GM18867 (cell line): ENCODE measurements at regions not wholly inside any gene's neighbourhood (a gene's known extent, or its start where the extent isn't known, plus 50 kb on each side); places are given as distances from the start of the nearest gene placed in this dataset.

Experiments
- ATAC-seq: cut with Tn5 transposase; IDR thresholded peaks from one replicate; pipeline ENCODE4 v1.9.1; 2021; ENCODE audit warnings: mild to moderate bottlenecking, moderate library complexity; ENCODE audit not compliant: unreplicated experiment

GRCh38 chr15:61541516-61541915 lies 312.4 kb upstream of the RORA start:
- ATAC-seq: no peak

GRCh38 chr15:61537337-61537736 lies 308.2 kb upstream of the RORA start:
- no peak for ATAC-seq

GRCh38 chr15:61534986-61535385 lies 305.9 kb upstream of the RORA start:
- ATAC-seq: no peak

- ATAC-seq: no peak
Measured at GRCh38 chr15:61530769-61531168, 301.7 kb upstream of the RORA start.

GRCh38 chr15:61528581-61528910 lies 299.4 kb upstream of the RORA start:
- peak; percentile 30 for ATAC-seq

- peak; percentile 63 for ATAC-seq
Measured at GRCh38 chr15:61527836-61528580, 298.9 kb upstream of the RORA start.

GRCh38 chr15:61524545-61524944 lies 295.4 kb upstream of the RORA start:
- ATAC-seq: no peak

GRCh38 chr15:61524086-61524485 lies 295.0 kb upstream of the RORA start:
- no peak for ATAC-seq

- peak; percentile 47 for ATAC-seq
Measured at GRCh38 chr15:61522411-61522810, 293.3 kb upstream of the RORA start.

- no peak for ATAC-seq
Measured at GRCh38 chr15:61521953-61522352, 292.9 kb upstream of the RORA start.

- no peak for ATAC-seq
Measured at GRCh38 chr15:61519296-61519695, 290.2 kb upstream of the RORA start.

- no peak for ATAC-seq
Measured at GRCh38 chr15:61518191-61518950, 289.3 kb upstream of the RORA start.

GRCh38 chr15:61517776-61518175 lies 288.7 kb upstream of the RORA start:
- ATAC-seq: no peak

- ATAC-seq: no peak
Measured at GRCh38 chr15:61517335-61517734, 288.2 kb upstream of the RORA start.

- no peak for ATAC-seq
Measured at GRCh38 chr15:61511756-61512155, 282.7 kb upstream of the RORA start.

- ATAC-seq: no peak
Measured at GRCh38 chr15:61511089-61511488, 282.0 kb upstream of the RORA start.

GRCh38 chr15:61509327-61509840 lies 280.3 kb upstream of the RORA start:
- ATAC-seq: no peak

- ATAC-seq: no peak
Measured at GRCh38 chr15:61503383-61503969, 274.4 kb upstream of the RORA start.

- no peak for ATAC-seq
Measured at GRCh38 chr15:61501815-61502389, 272.8 kb upstream of the RORA start.

GRCh38 chr15:61500951-61501620 lies 272.0 kb upstream of the RORA start:
- ATAC-seq: no peak

- ATAC-seq: no peak
Measured at GRCh38 chr15:61500523-61500922, 271.4 kb upstream of the RORA start.
